ENCODE measurements at regions not wholly inside any gene's neighbourhood (a gene's known extent, or its start where the extent isn't known, plus 50 kb on each side); places are given as distances from the start of the nearest gene placed in this dataset.

DNA sequence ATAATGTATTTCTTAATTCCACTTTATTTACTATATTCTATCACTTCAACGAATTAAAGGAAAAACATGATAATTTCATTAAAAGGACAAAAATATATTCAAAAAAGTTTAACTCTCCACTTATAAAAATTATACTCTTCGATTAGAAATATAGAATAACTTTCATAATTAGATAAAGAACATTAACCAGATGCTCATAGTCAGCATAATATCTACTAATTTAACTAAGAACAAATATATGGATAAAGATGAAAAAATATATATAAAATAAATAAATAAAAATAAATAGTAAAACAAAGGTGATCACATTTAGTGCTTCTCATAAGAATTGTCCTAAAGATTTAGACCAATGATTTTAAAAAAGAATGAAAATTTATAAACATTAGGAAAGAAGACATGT is 1065.2 kb upstream of the CNTN5 start:
- TF ChIP-seq EZH2phosphoT487 (IDR thresholded peaks at IDR 0.05; ENCODE audit: borderline replicate concordance, low read length) = no peak
- TF ChIP-seq, protein P1, sequence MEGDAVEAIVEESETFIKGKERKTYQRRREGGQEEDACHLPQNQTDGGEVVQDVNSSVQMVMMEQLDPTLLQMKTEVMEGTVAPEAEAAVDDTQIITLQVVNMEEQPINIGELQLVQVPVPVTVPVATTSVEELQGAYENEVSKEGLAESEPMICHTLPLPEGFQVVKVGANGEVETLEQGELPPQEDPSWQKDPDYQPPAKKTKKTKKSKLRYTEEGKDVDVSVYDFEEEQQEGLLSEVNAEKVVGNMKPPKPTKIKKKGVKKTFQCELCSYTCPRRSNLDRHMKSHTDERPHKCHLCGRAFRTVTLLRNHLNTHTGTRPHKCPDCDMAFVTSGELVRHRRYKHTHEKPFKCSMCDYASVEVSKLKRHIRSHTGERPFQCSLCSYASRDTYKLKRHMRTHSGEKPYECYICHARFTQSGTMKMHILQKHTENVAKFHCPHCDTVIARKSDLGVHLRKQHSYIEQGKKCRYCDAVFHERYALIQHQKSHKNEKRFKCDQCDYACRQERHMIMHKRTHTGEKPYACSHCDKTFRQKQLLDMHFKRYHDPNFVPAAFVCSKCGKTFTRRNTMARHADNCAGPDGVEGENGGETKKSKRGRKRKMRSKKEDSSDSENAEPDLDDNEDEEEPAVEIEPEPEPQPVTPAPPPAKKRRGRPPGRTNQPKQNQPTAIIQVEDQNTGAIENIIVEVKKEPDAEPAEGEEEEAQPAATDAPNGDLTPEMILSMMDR (IDR thresholded peaks at IDR 0.05; ENCODE audit: low read depth, low read length, poor library complexity, severe bottlenecking) = no peak
